WTC11 (cell line): ENCODE measurements at regions not wholly inside any gene's neighbourhood (a gene's known extent, or its start where the extent isn't known, plus 50 kb on each side); places are given as distances from the start of the nearest gene placed in this dataset.

Experiments
- ATAC-seq: fragments of 200-7000 bp; cut with Tn5 transposase; 2 replicates; pipeline ENCODE4 v1.10.0; 2021; ENCODE audit warnings: mild to moderate bottlenecking, moderate library complexity
- CTCF ChIA-PET: fragments of 300-600 bp; sonication (Branson Sonifier 250); formaldehyde crosslinking; loops from one replicate; lab custom pipeline; 2021; ENCODE audit warnings: antibody characterized with exemption; lab: Charles Lee
- POLR2A ChIA-PET: fragments of 350-600 bp; sonication (Branson Sonifier 250); formaldehyde crosslinking; loops from one replicate; lab custom pipeline; 2021; ENCODE audit warnings: antibody characterized with exemption; lab: Charles Lee
- DNase-seq: peaks from one replicate; pipeline ENCODE4 v3.0.0; 2021; ENCODE audit warnings: low spot score
- H3K27ac Mint-ChIP-seq: 2 replicates; pipeline ENCODE4 v1.8.0; 2021; ENCODE audit warnings: mixed read lengths
- H3K27me3 Mint-ChIP-seq: 2 replicates; pipeline ENCODE4 v1.8.0; 2021; ENCODE audit warnings: low read depth, mild to moderate bottlenecking, moderate library complexity, mixed read lengths
- H3K36me3 Mint-ChIP-seq: 2 replicates; pipeline ENCODE4 v1.8.0; 2021; ENCODE audit warnings: mixed read lengths
- H3K4me1 Mint-ChIP-seq: 2 replicates; pipeline ENCODE4 v1.8.0; 2022; ENCODE audit warnings: mixed read lengths
- H3K4me3 Mint-ChIP-seq: 2 replicates; pipeline ENCODE4 v1.8.0; 2021; ENCODE audit warnings: mild to moderate bottlenecking, moderate library complexity, mixed read lengths
- H3K9me3 Mint-ChIP-seq: 2 replicates; pipeline ENCODE4 v1.8.0; 2021; ENCODE audit warnings: mixed read lengths
- ATF1 ChIP-seq: sonication (generic); formaldehyde crosslinking; IDR thresholded peaks from 2 replicates; pipeline ENCODE4 v1.8.1; 2023; ENCODE audit warnings: mild to moderate bottlenecking, moderate library complexity, missing genetic modification reagents
- ATF3 ChIP-seq: sonication (generic); formaldehyde crosslinking; conservative IDR thresholded peaks from 2 replicates; pipeline ENCODE4 v1.8.1; 2022; ENCODE audit warnings: mild to moderate bottlenecking, missing genetic modification reagents
- ATF6 ChIP-seq: sonication (generic); formaldehyde crosslinking; IDR thresholded peaks from 2 replicates; pipeline ENCODE4 v1.8.1; 2023; ENCODE audit warnings: mild to moderate bottlenecking, missing genetic modification reagents
- CBFB ChIP-seq: sonication (generic); formaldehyde crosslinking; IDR thresholded peaks from 2 replicates; pipeline ENCODE4 v1.8.1; 2022; ENCODE audit warnings: mild to moderate bottlenecking, low read depth, missing genetic modification reagents
- E2F1 ChIP-seq: sonication (generic); formaldehyde crosslinking; IDR thresholded peaks from 2 replicates; pipeline ENCODE4 v1.8.0; 2022; ENCODE audit warnings: mild to moderate bottlenecking, missing genetic modification reagents
- E2F4 ChIP-seq: sonication (generic); formaldehyde crosslinking; IDR thresholded peaks from 2 replicates; pipeline ENCODE4 v1.8.1; 2022; ENCODE audit warnings: low read depth, mild to moderate bottlenecking, moderate library complexity, missing genetic modification reagents, borderline replicate concordance
- ELF4 ChIP-seq: sonication (generic); formaldehyde crosslinking; IDR thresholded peaks from 2 replicates; pipeline ENCODE4 v1.8.1; 2022; ENCODE audit warnings: low read depth, mild to moderate bottlenecking, moderate library complexity, missing genetic modification reagents
- FOXJ3 ChIP-seq: sonication (generic); formaldehyde crosslinking; IDR thresholded peaks from 2 replicates; pipeline ENCODE4 v1.9.0; 2021; ENCODE audit warnings: missing genetic modification reagents, mild to moderate bottlenecking, borderline replicate concordance
- GRHL2 ChIP-seq: fragments of 250-450 bp; sonication (Bioruptor Pico); IDR thresholded peaks from 2 replicates; pipeline ENCODE4 v1.8.0; 2022; ENCODE audit warnings: mild to moderate bottlenecking, moderate library complexity; ENCODE audit not compliant: insufficient replicate concordance, severe bottlenecking
- HMGA2 ChIP-seq: fragments of 250-450 bp; sonication (Bioruptor Pico); IDR thresholded peaks from 2 replicates; pipeline ENCODE4 v1.4.0; 2021; ENCODE audit warnings: mild to moderate bottlenecking, moderate library complexity
- HMGXB4 ChIP-seq: sonication (generic); formaldehyde crosslinking; IDR thresholded peaks from 2 replicates; pipeline ENCODE4 v1.8.1; 2023; ENCODE audit warnings: mild to moderate bottlenecking, moderate library complexity, missing genetic modification reagents
- IRF1 ChIP-seq: sonication (generic); formaldehyde crosslinking; IDR thresholded peaks from 2 replicates; pipeline ENCODE4 v1.8.0; 2023; ENCODE audit warnings: missing genetic modification reagents
- PREB ChIP-seq: sonication (generic); formaldehyde crosslinking; IDR thresholded peaks from 2 replicates; pipeline ENCODE4 v1.8.1; 2022; ENCODE audit warnings: mild to moderate bottlenecking, missing genetic modification reagents, moderate library complexity, borderline replicate concordance
- RORB ChIP-seq: fragments of 250-450 bp; sonication (Bioruptor Pico); IDR thresholded peaks from 2 replicates; pipeline ENCODE4 v1.9.0; 2021; ENCODE audit warnings: mild to moderate bottlenecking
- SMAD3 ChIP-seq: sonication (generic); formaldehyde crosslinking; IDR thresholded peaks from 2 replicates; pipeline ENCODE4 v1.8.0; 2022; ENCODE audit warnings: missing genetic modification reagents, mild to moderate bottlenecking, borderline replicate concordance
- SMAD4 ChIP-seq: sonication (generic); formaldehyde crosslinking; IDR thresholded peaks from 2 replicates; pipeline ENCODE4 v1.8.0; 2022; ENCODE audit warnings: mild to moderate bottlenecking, missing genetic modification reagents
- TEAD4 ChIP-seq: sonication (generic); formaldehyde crosslinking; IDR thresholded peaks from 2 replicates; pipeline ENCODE4 v1.8.0; 2022; ENCODE audit warnings: mild to moderate bottlenecking, missing genetic modification reagents
- TP53 ChIP-seq: sonication (generic); formaldehyde crosslinking; IDR thresholded peaks from 2 replicates; pipeline ENCODE4 v1.8.1; 2023; ENCODE audit warnings: mild to moderate bottlenecking, missing genetic modification reagents
- ZBTB21 ChIP-seq: sonication (generic); formaldehyde crosslinking; IDR thresholded peaks from 2 replicates; pipeline ENCODE4 v1.8.1; 2023; ENCODE audit warnings: mild to moderate bottlenecking, missing genetic modification reagents, borderline replicate concordance
- ZNF121 ChIP-seq: sonication (generic); formaldehyde crosslinking; IDR thresholded peaks from 2 replicates; pipeline ENCODE4 v1.8.0; 2023; ENCODE audit warnings: missing genetic modification reagents
- ZNF317 ChIP-seq: sonication (generic); formaldehyde crosslinking; IDR thresholded peaks from 2 replicates; pipeline ENCODE4 v1.8.1; 2023; ENCODE audit warnings: low read depth, mild to moderate bottlenecking, moderate library complexity, missing genetic modification reagents, borderline replicate concordance
- ZNF512 ChIP-seq: sonication (generic); formaldehyde crosslinking; IDR thresholded peaks from 2 replicates; pipeline ENCODE4 v1.8.1; 2022; ENCODE audit warnings: missing genetic modification reagents, borderline replicate concordance
- ZNF671 ChIP-seq: fragments of 250-450 bp; sonication (Bioruptor Pico); IDR thresholded peaks from 2 replicates; pipeline ENCODE4 v1.8.0; 2021; ENCODE audit warnings: mild to moderate bottlenecking
- ZSCAN18 ChIP-seq: fragments of 250-450 bp; sonication (Bioruptor Pico); IDR thresholded peaks from 2 replicates; pipeline ENCODE4 v2.1.2; 2022; ENCODE audit warnings: mild to moderate bottlenecking, moderate library complexity

GRCh38 chr3:102346897-102347296 is 87.9 kb upstream of the ZPLD1 start:
- Mint-ChIP-seq H3K36me3 (no peaks in the 10 kb centered on the region), H3K4me1 (peaks cover 8% of the 10 kb centered on the region), H3K9me3 (peaks cover 15% of the 10 kb centered on the region; the same call in 1 of the 2 replicates), H3K27me3 (no peaks in the 10 kb centered on the region), H3K27ac (no peak overlapping the region), H3K4me3 (no peak overlapping the region)
- POLR2A ChIA-PET = no interaction called here
- DNase-seq (no peak), ATAC-seq (no peak)
- no peak for TF ChIP-seq ATF3 (CRISPR knock-in tag)
- TF ChIP-seq E2F1 (CRISPR knock-in tag) = no peak
- no peak for TF ChIP-seq IRF1
- no peak for TF ChIP-seq RORB (CRISPR knock-in tag)
- no peak for TF ChIP-seq HMGXB4
- no peak for TF ChIP-seq FOXJ3 (CRISPR knock-in tag)
- no peak for TF ChIP-seq ZNF671 (CRISPR knock-in tag)
- no peak for TF ChIP-seq SMAD4 (CRISPR knock-in tag)
- TF ChIP-seq GRHL2 (CRISPR knock-in tag) = no peak
- TF ChIP-seq ATF1 = no peak
- TF ChIP-seq ATF6 (CRISPR knock-in tag) = no peak
- TF ChIP-seq TEAD4 (CRISPR knock-in tag) = no peak
- no peak for TF ChIP-seq ZNF317
- no peak for TF ChIP-seq ZNF512 (CRISPR knock-in tag)
- TF ChIP-seq ZNF121 (CRISPR knock-in tag) = no peak
- no peak for TF ChIP-seq TP53 (CRISPR knock-in tag)
- no peak for TF ChIP-seq ELF4 (CRISPR knock-in tag)
- CTCF ChIA-PET = no interaction called here

- ChIA-PET CTCF (no interaction called here), POLR2A (no interaction called here)
- DNase-seq = no peak
- no peak for ATAC-seq
- Mint-ChIP-seq H3K9me3 (peaks cover 15% of the 10 kb centered on the region; the same call in 1 of the 2 replicates), H3K27ac (no peak overlapping the region), H3K27me3 (no peaks in the 10 kb centered on the region), H3K36me3 (no peaks in the 10 kb centered on the region), H3K4me3 (no peak overlapping the region), H3K4me1 (peaks cover 8% of the 10 kb centered on the region)
- TF ChIP-seq CBFB (no peak), SMAD3 (no peak), ZSCAN18 (CRISPR knock-in tag) (no peak), ELF4 (CRISPR knock-in tag) (no peak), E2F4 (CRISPR knock-in tag) (no peak), ZBTB21 (CRISPR knock-in tag) (no peak), PREB (CRISPR knock-in tag) (no peak), HMGA2 (CRISPR knock-in tag) (no peak)
Observed at GRCh38 chr3:102348904-102349303, 85.9 kb upstream of the ZPLD1 start.
